Gastroesophageal sphincter (tissue), 3 donors: ENCODE measurements at regions not wholly inside any gene's neighbourhood (a gene's known extent, or its start where the extent isn't known, plus 50 kb on each side); places are given as distances from the start of the nearest gene placed in this dataset.

Experiments
- CTCF ChIP-seq, 4 experiments: fragments of 200-600 bp in 2 of 4; fragments of 450-650 bp in 2 of 4; sonication (generic) in 1 of 4; IDR thresholded peaks; one replicate each; pipeline ENCODE4 v1.5.1; 2017 to 2019; ENCODE audit warnings: antibody characterized with exemption in 4 of 4, mild to moderate bottlenecking in 2 of 4, moderate library complexity in 2 of 4
- POLR2AphosphoS5 ChIP-seq: sonication (generic); formaldehyde crosslinking; IDR thresholded peaks from one replicate; pipeline ENCODE4 v1.6.1; 2017; ENCODE audit warnings: antibody characterized with exemption

- no peak for TF ChIP-seq POLR2AphosphoS5
- TF ChIP-seq CTCF (IDR thresholded peaks at IDR 0.05) = no peak
Observed at GRCh38 chr11:69431136-69431535, 50.3 kb upstream of the LINC01488 start.
